Eye (tissue), 1 donor: ENCODE measurements at regions not wholly inside any gene's neighbourhood (a gene's known extent, or its start where the extent isn't known, plus 50 kb on each side); places are given as distances from the start of the nearest gene placed in this dataset.
A peak's percentile ranks its signal among the peaks of the same experiment; 100 is the strongest.
"Not testable (repeated sequence)": the region's sequence is repeated elsewhere in the genome, so short reads cannot be mapped to it uniquely, and the experiment has no call there.

ENCODE experiments used
- DNase-seq: peaks from one replicate; pipeline ENCODE4 v3.0.0-alpha.2; 2015

DNA sequence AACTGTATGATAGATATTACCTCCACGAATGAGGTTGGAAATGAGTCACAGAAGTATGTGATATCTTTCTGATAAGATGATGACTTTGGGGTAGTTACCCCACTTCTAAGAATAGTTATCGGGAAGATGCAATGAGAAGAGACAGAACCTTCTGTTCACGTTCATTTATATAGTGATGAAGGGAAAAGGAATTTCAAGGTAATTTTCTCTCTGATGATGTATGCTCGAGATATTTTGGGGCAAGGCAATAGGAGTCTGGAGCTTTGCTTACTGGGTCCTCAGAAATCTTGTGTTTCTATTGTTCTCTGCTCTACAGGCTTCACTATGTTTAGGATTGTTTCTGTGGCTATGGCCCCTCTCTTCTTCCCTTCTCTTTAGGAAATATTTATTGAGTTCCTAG is 1389.6 kb downstream of the CDH8 start:
- DNase-seq = no peak

DNA sequence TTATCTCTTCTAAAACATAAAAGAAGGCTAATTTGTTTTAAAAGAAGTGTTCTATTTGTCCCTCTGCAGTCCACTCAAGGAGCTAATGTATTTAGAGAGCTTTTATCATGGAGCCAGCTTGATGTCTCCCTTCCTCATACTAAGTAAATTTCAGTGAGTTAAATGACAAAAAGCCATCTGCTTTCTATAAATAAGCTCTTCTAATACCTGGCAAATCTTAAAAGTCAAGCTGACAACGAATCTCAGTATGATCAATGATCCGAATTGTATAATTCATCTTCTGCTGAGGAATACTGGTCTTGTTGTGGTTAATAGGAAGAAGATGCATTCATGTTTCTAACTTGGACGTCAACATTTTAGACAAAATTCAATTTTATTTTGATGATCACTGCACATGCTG is 1390.7 kb downstream of the CDH8 start:
- DNase-seq = no peak

DNA sequence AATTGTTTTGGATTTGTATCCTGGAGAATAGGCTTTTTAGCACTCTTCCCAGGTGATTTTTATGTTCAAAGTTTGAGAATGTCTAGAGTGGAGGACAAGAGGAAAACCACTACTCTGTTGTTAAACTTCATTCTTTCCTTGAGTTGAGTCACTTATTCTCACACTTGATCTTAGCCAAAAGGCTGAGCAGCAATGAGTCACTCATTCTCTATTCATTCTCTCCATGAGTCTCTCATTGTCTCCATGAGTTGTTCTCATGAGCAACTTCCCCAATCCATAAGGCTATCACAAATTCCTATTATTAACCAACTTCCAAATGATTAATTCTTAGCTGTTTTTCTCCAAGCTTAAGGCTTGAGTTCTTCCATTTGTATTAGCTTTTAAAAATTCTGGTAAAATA is 1393.3 kb downstream of the CDH8 start:
- no peak for DNase-seq

DNA sequence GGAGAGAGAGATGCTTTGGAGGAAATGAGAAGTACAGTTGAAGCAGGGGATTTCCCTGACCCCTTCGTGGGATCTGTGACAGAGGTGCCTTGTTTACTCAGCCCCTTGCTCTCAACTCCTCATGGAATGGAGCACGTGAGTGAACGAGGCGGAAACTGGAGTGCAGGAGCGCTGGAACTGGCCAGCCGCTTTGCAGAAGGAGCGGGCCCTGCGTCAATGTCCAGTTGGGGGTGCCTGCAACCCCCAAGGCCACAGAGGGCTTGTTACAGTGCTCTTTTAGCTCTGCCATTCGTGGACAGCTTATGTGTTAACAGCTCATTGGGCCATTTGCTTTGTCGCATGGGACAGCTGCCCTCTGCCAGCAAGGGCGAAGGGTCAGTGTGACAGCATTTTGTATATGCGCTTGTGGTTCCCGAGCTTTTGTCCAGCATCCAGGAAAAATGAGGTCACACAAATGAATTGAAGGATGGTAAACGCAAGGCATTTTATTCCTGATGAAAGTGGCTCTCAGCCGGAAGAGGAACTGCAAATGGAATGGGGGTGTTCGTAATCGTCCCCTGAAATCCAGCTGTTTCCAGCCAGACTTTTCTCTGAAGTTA is 1395.1 kb downstream of the CDH8 start:
- no peak for DNase-seq

DNA sequence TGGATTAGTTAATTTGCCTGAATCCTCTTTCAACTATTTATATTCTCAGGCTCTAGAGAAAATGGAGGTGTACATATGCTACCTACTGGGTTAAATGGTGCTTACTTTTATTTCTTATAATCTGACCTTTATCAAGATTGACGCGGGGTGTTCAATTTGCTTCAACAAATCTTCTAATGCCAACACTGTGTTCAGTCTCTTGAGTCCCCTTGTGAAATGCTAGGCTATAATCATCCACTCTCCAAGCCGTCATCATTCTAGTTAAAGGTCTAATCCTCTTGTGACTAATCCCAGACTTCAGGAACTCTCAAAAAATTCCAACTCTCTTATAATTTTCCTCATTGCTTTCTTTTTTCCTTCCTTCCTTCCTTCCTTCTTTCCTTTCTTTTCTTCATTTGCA is 1396.2 kb downstream of the CDH8 start:
- DNase-seq = no peak

DNA sequence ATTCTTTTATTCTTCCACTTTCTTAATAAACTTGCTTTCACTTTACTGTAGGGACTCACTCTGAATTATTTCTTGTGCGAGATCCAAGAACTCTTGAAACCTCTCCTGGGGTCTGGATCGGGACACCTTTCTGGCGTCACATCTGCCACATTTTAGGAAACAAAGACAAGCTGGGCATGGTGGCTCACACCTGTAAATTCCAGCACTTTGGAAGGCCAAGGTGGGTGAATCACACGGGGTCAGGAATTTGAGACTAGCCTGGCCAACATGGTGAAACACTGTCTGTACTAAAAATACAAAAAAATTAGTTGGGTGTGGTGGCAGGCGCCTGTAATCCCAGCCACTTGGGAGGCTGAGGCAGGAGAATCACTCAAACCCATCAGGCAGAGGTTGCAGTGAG is 1399.6 kb downstream of the CDH8 start:
- not testable (repeated sequence) for DNase-seq

DNA sequence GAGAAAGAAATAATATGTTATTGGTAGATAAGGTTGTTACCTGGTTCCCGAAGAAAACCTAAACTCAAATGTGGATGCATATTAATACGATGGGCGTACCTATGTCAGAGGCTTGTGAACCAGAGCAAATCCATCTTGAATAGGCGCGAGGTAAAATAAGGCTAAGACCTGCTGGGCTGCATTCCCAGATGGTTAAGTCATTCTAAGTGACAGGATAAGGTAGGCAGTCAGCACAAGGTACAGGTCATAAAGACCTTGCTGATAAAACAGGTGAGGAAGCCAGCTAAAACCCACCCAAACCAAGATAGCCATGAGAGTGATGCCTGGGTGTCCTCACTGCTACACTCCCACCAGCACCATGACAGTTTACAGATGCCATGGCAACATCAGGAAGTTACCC is 1400.1 kb downstream of the CDH8 start:
- no peak for DNase-seq

DNA sequence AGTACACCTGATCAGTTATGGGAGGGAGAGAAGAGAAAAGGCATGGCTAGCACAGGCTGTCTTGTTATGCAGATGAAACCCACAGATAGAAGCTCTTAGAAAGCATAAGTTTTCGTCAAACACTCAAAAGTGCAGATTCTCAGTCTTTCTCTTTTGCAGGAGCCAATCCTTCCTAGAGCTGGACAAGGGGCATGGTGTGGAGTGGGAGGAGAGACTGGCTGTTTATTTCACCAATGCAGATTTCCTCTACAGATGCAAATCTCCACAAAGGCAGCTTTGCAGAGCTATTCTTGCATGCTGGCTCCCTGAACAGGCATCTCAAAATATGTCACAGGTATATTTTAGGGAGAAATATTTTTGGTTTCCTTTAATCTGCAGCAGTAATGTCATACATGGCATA is 1400.7 kb downstream of the CDH8 start:
- no peak for DNase-seq

DNA sequence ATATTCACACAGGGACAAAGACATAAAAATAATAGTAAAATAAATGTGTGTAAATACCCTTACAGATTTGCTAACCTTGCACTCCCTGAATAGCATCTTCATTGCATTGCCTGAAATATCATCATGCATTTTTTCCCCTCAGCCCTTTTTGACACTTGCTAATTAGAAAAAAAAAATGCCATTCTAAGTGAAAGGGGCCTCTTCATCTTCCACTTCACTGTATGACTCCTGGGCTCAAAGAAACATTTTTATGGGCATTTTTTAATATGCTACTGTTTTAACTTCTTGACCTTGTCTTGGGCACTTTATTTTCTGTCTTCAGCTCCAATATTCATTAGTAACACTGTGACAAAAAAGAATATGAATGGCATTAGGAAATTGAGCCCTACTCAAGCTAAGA is 1424.4 kb downstream of the CDH8 start:
- DNase-seq = no peak

DNA sequence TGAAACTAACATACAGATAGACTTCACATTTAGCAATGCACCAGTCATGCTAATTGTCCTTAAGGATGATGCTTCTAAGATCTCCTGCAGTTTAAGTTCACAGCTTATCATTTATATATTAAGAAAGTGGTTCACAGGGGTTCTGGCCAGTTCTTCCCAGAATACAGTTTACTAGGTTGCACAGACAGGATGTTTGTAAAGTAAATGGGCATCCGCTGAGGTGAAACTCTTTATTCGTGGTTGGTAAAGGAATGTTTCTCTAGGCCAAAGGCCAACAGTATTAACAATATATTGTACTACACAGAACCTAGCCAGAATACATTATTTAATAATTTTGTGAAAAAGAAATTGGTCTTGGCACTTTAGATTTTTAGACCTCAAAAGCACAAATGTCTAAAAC is 1427.3 kb downstream of the CDH8 start:
- no peak for DNase-seq

DNA sequence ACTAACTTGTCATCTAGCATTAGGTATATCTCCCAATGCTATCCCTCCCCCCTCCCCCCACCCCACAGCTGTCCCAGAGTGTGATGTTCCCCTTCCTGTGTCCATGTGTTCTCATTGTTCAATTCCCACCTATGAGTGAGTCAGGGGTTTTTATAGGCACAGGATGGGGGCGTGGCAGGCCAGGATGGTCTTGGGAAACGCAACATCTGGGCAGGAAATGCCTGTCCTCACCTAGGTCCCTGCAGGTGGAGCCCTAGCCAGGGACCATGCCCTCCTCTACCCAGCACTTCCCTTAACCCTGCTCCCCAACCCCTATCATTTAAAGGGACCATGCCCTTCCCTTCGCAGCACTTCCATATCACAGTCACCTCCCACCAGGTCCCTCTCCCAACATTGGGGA is 1430.6 kb downstream of the CDH8 start:
- not testable (repeated sequence) for DNase-seq

DNA sequence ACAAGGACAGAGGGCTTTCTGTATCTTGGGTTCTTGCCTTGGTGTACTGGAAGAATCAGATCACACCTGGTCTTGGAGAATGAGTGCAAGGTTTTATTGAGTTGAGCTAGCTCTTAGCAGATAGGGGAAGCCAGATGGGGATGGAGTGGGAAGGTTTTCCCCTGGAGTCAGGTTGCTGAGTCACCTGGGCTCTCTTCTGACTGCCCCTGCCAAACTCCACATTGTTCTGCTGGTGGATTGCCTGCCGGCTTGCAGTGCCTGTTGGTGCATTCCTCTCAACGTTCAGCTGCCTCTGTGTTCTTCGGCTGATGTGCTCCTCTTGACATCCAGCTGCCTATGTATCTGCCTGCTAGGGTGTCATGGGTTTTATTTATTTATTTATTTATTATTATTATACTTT is 1431.1 kb downstream of the CDH8 start:
- no peak for DNase-seq

DNA sequence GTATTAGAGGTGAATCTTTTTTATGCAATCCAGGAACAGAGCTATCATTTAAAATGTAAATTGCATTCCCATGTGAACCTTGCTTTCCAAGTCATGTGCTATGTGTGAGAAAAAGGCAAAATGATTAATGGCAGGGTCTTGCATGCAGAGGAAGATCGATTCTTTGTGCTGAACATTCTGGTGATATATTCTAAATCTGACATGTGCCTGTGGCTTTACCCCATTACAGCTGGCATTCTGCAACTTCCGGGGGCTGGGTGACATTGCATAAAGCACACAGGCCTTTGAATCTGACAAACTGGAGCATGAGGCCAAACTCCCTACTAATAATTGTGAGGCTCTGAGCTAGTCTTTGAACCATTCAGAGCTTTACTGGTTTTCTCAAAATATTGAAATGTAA is 1449.7 kb downstream of the CDH8 start:
- no peak for DNase-seq

DNA sequence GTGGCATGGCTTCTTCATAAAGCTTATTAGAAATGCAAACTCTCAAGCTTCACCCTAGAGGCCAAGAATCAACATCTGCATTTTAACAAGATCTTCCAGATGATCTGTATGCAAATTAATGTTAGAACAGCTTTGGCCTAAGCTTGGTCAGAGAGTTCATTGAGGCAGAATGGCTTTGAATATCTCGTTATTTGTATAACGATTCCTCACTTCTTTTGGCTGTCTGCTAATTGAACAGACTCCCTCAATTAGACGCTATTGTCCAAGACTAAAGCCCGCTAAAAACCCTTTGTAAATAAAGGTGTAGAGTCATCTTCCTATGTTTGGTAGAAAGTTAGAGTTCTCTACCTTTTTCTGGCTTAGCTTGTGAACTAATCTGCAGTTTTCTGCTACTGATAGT is 1453.7 kb downstream of the CDH8 start:
- DNase-seq = no peak

DNA sequence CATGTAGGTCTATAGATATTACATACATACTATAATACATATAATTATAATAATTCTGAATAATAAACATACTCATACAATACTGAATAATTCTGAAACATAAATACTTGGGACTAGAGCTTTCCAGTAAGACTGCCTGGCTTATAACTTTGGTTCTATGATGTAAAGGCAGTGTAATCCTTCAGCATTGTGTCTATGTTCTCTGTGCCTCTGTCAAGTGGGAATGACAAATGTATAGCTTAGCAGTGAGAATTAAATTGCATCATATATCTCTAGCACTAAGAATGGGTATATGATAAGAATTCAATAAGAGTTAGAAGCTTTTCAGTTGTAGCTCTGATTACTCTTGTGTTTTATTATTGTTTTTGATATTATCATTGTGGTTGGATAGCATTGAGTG is 1469.3 kb downstream of the CDH8 start:
- DNase-seq = no peak

DNA sequence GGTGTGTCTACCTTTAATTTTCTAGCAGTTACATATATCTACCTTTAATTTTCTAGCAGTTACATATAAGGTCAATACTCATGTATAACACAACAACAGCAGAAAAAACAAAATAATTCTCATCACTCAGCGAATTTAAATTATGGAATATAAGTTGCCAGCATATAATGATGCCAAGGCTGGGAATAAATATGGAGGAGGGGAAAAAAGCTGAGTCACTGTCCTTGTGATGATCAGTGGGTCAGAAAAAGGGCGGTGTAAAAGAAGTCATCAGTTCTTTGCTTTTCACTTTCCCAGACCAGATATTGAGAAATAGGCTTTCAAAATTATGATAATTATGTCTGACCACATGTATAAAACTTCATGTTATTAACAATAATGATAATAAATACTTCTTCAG is 1471.7 kb downstream of the CDH8 start:
- no peak for DNase-seq

DNA sequence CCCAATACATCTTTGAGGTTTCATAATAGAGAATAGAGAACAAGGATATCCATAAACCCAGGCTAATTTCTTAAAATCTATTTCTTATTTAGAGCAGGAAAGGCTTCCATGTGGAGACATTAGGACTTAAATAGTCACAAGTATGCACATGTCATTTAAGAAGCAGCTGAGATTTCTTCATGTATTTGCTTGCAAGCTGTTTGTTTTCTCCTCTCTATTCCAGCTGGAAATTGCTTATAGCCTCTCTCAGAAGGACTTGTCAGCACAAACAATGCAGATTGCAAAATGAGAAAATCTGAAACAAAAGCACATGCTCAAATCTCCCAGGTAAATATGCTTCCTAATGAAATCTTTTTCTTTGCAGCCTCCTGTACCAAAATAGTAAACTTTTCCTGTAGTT is 1473.1 kb downstream of the CDH8 start:
- no peak for DNase-seq

DNA sequence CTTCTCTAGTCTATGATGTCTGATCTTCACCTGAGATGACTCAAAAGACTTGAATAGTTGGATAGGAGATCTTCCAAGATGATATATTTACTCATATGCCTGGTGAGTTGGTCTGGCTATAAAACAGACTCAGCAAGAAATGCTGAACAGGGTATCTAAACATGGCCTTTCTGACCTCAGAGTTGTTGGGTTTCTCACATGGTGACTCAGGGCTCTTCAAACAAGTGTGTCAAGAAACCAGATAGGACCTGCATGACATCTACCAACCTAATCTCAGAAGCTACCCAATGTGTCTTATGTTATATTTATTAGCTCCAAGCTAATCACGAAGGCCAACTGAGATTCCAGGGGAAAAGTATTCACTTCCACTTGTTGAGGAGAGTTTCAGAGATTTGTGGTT is 1477.3 kb downstream of the CDH8 start:
- no peak for DNase-seq

DNA sequence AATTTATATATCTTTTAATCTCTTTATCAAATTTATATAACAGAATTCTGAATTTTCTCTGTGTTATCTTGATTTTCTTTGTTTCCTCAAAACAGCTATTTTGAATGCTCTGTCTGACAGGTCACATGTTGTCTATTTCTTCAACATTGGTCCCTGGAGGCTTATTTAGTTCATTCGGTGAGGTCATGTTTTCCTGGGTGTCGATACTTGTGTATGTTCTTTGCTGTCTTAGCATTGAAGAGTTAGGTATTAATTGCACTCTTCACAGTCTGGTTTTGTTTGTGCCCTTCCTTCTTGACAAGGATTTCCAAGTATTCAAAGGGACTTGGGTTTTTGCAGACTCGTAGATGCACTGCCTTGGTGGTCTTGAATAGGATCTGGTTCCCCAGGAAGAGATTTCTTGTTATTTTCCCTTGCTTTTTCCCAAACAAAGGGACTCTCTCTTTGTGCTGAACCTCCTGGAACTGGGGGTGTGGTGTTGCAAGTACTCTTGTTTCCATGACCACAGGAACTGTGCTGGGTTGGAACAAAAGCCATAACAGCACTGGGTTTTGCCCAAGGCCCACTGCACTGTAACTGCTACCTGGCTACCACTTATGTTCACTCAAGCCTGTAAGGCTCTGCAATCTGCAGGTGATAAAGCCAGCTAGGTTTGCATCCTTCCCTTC is 1483.0 kb downstream of the CDH8 start:
- DNase-seq = no peak

DNA sequence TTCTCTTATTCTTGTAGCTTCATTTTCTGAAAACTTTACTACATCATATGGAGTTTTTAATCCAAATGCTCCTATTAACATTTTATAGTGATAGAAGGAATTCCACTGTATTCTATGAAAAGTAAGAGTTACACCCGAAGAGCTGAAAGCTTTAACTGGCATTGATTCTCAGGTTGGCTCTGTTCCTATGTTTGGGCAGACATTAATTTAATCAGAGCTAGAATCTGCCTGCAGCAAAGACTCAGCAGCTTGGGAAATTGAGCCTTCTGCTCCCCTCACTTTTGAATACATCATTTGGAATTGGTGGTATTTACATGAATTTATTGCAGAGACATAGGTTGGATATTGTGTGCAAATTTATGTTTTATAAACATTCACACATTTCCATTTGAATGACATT is 1494.7 kb downstream of the CDH8 start:
- DNase-seq = no peak

DNA sequence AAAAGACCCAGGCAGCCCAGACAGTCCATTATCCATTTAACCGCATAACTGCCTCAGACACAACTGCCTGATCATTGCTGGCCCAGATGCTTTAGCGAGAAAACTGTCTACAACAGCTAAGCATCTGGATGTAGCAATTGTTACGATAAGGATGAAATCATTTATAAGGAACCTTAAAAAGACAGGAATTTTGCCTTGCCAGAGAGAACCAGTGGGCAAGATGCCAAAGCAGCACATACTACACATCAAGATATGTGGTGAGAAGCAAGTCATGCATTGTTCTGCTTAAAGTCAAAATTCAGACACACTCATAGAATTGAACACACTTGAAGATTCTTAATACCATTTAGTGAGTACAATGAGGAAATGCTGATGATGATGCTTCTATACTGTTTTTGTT is 1525.3 kb downstream of the CDH8 start:
- DNase-seq = peak; percentile 11

DNA sequence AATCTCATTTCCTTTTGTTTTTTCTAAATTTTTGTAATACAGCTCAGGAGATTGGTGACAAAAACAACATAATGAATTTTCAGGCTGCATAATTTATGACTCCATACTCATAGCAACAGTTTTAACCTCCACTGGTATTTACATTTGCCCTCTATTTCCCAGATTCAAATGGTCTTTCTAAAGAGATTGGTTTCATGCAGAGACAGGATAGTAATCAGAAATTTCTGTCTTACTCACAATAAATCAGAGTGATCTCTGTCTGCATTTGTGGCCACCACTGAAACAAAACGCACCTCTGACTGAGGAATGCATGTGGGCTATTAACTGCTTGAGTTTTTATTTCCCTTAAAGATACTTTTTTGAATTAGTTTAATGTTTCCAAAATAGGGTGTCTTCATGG is 1526.0 kb downstream of the CDH8 start:
- DNase-seq = no peak

DNA sequence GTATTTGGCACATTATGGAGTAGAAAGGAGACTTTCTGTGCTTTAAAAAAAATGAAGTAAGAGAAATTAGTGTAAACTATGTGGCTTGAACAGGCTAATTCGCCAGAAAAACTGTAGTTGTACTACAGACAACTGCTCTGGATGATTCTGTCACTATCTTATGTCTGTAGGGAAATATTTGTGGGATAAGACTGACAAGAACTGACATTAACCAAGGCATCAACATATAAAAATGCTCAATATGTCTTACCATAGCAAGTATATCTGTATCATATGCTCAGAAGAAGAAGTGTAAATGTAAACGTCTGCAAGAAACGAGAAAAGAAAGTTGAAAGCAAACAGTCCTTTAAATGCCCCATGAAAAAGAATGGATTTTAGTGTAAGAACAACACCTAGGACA is 1545.0 kb downstream of the CDH8 start:
- no peak for DNase-seq

DNA sequence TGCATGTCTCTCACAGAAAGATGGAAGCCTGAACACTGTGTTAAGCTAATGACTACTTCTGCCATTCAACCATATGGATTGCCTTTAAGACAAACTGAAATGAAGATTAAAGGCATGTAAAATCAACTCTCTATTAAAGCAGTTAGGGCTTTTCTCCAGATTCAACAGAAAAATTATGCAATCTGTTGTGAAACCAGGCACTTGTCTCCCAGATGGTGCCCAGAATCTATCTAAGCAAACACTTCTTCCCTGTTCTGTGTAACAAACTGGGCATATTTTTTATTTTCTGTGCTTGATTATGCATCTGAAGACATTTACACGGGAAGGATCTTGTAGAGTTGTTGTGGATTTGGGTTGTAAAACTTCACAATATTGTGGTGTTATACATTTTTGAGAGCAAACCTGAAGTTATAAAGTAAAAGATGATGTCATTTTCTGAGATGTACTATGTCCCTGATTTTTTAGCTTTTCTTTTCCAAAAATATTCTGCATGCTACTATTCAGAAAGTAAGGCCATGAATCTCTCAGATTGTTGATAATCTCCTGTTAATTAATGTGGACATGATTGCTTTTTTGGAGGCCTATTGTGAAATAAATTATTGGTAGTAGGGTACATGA is 1550.3 kb downstream of the CDH8 start:
- no peak for DNase-seq

DNA sequence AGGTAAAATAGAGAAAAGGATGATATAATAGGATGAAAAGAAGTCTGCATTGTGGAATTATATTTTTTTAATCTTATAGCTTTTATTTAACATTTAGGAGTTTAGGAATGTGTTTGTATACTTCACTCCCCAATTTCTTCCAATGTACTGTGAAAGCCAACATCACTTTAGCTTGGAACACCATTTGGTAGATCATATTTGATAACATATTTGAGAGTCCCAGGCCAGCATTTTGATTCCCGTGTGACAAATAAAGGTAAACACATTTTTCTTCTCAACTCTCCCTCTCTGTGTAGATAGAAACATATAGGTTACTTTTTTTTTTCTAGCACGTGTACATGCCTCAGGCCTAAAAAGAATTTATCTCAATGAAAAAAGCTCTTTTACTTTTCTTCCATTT is 1551.3 kb downstream of the CDH8 start:
- no peak for DNase-seq
